Parathyroid adenoma (tissue), 2 donors: ENCODE measurements at regions not wholly inside any gene's neighbourhood (a gene's known extent, or its start where the extent isn't known, plus 50 kb on each side); places are given as distances from the start of the nearest gene placed in this dataset.

ENCODE experiments used
- H2AFZ ChIP-seq: fragments of 300-600 bp; sonication (generic); one replicate; pipeline ENCODE4 v1.7.0; 2017; ENCODE audit warnings: antibody characterized with exemption, mild to moderate bottlenecking
- H3K27ac ChIP-seq: fragments of 300-600 bp; sonication (generic); one replicate; pipeline ENCODE4 v1.7.0; 2017
- H3K27me3 ChIP-seq: fragments of 300-600 bp; sonication (generic); one replicate; pipeline ENCODE4 v1.7.0; 2017; ENCODE audit warnings: low read length; ENCODE audit not compliant: control insufficient read depth, insufficient read depth
- H3K36me3 ChIP-seq: fragments of 300-600 bp; sonication (generic); one replicate; pipeline ENCODE4 v1.7.0; 2017; ENCODE audit warnings: low read length; ENCODE audit not compliant: control insufficient read depth, insufficient read depth
- H3K4me1 ChIP-seq: fragments of 300-600 bp; sonication (generic); one replicate; pipeline ENCODE4 v1.7.0; 2017; ENCODE audit warnings: control low read depth
- H3K4me2 ChIP-seq: fragments of 300-600 bp; sonication (generic); one replicate; pipeline ENCODE4 v1.7.0; 2017; ENCODE audit warnings: low read length
- H3K4me3 ChIP-seq: fragments of 300-600 bp; sonication (generic); one replicate; pipeline ENCODE4 v1.7.0; 2017; ENCODE audit warnings: low read depth, low read length
- H3K79me2 ChIP-seq: fragments of 300-600 bp; sonication (generic); one replicate; pipeline ENCODE4 v1.7.0; 2017; ENCODE audit warnings: control low read depth
- H3K9ac ChIP-seq: fragments of 300-600 bp; sonication (generic); one replicate; pipeline ENCODE4 v1.7.0; 2017; ENCODE audit warnings: mild to moderate bottlenecking
- H3K9me3 ChIP-seq: fragments of 300-600 bp; sonication (generic); one replicate; pipeline ENCODE4 v1.7.0; 2017; ENCODE audit warnings: low read length; ENCODE audit not compliant: control insufficient read depth
- TF ChIP-seq, protein P1 (sequence below): fragments of 300-600 bp; sonication (generic); IDR thresholded peaks from one replicate; pipeline ENCODE4 v1.7.0; 2017; ENCODE audit warnings: antibody characterized with exemption, mild to moderate bottlenecking
- donor health status: primary hyperparathyroidism.

DNA sequence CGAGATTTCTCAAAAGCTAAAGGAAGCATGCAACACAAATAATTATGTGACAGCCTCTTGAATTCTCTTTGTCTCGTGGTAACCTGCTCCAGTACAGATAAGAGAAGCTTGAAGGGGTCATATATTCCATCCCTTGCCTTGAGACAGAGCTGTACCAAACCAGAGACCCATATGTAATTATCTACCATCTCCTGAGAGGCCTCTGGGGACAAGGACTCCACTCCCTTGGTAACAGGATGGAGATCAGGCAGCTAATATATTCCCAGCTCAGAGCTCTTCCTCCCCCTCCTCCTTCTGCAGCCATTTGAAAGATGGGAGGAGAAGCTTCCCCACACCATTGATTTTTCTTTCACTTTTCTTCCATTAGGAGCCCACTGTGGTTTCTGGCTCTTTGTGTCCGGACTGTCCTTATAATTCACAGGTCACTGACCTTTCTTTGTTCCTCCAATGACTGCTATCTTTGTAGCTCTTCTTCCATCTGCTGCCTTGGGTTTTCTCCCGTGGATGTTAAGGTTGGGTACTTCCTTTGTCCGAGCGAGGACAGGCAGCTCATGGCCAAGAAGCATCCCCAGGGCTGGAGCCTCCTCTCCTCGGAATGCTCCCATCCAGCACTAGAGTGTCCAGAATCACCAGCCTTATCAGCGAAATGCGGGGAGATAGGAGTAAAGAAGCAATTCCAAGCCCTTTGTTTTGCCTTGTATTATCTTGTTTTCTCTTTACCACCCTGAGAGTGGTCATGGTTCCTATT is 51.4 kb upstream of the CALM2 start:
- no peak overlapping the region for H3K27ac ChIP-seq

DNA sequence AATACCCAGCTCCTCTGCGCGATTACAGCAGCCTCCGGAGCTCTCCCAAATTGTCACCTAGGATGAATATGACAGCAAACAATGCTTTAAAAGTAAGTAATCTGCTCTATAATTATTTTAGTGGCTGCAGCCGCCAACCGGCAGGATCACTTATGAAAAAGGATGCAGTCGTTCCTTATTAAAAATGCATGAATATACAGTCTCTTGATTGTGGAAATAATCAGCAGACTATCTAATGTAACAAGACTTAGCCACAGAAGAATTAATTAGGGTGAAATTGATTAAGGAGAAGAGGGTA is 50.6 kb upstream of the CALM2 start:
- Histone ChIP-seq H3K27ac (no peak overlapping the region), H3K4me2 (no peak overlapping the region), H3K4me3 (no peak overlapping the region), H3K4me1 (no peaks in the 10 kb centered on the region), H2AFZ (no peak overlapping the region), H3K79me2 (no peaks in the 10 kb centered on the region), H3K36me3 (no peaks in the 10 kb centered on the region), H3K9me3 (no peaks in the 10 kb centered on the region), H3K27me3 (no peaks in the 10 kb centered on the region), H3K9ac (no peak overlapping the region)
- TF ChIP-seq, protein P1, sequence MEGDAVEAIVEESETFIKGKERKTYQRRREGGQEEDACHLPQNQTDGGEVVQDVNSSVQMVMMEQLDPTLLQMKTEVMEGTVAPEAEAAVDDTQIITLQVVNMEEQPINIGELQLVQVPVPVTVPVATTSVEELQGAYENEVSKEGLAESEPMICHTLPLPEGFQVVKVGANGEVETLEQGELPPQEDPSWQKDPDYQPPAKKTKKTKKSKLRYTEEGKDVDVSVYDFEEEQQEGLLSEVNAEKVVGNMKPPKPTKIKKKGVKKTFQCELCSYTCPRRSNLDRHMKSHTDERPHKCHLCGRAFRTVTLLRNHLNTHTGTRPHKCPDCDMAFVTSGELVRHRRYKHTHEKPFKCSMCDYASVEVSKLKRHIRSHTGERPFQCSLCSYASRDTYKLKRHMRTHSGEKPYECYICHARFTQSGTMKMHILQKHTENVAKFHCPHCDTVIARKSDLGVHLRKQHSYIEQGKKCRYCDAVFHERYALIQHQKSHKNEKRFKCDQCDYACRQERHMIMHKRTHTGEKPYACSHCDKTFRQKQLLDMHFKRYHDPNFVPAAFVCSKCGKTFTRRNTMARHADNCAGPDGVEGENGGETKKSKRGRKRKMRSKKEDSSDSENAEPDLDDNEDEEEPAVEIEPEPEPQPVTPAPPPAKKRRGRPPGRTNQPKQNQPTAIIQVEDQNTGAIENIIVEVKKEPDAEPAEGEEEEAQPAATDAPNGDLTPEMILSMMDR = no peak

More for the DNA sequence above, 51.4 kb upstream of the CALM2 start:
- no peaks in the 10 kb centered on the region for H3K79me2 ChIP-seq
- no peaks in the 10 kb centered on the region for H3K9me3 ChIP-seq
- H3K4me2 ChIP-seq = no peak overlapping the region
- TF ChIP-seq, protein P1 = no peak
- no peaks in the 10 kb centered on the region for H3K4me1 ChIP-seq
- no peak overlapping the region for H3K4me3 ChIP-seq
- no peak overlapping the region for H2AFZ ChIP-seq
- no peak overlapping the region for H3K9ac ChIP-seq
- H3K36me3 ChIP-seq = no peaks in the 10 kb centered on the region
- H3K27me3 ChIP-seq = no peaks in the 10 kb centered on the region

GRCh38 chr2:47226132-47226922 is 50.0 kb upstream of the CALM2 start:
- no peak overlapping the region for H2AFZ ChIP-seq
- H3K79me2 ChIP-seq = no peaks in the 10 kb centered on the region
- H3K36me3 ChIP-seq = no peaks in the 10 kb centered on the region
- H3K9ac ChIP-seq = no peak overlapping the region
- H3K4me1 ChIP-seq = no peaks in the 10 kb centered on the region
- H3K9me3 ChIP-seq = no peaks in the 10 kb centered on the region
- no peak overlapping the region for H3K4me3 ChIP-seq
- no peak overlapping the region for H3K27ac ChIP-seq
- H3K4me2 ChIP-seq = no peak overlapping the region
- no peaks in the 10 kb centered on the region for H3K27me3 ChIP-seq
- TF ChIP-seq, protein P1 = no peak
